HG02943 (cell line): ENCODE measurements at regions not wholly inside any gene's neighbourhood (a gene's known extent, or its start where the extent isn't known, plus 50 kb on each side); places are given as distances from the start of the nearest gene placed in this dataset.

ENCODE experiments used
- ATAC-seq: cut with Tn5 transposase; IDR thresholded peaks from one replicate; pipeline ENCODE4 v1.9.1; 2021; ENCODE audit warnings: mild to moderate bottlenecking, low read depth, moderate library complexity; ENCODE audit not compliant: unreplicated experiment

DNA sequence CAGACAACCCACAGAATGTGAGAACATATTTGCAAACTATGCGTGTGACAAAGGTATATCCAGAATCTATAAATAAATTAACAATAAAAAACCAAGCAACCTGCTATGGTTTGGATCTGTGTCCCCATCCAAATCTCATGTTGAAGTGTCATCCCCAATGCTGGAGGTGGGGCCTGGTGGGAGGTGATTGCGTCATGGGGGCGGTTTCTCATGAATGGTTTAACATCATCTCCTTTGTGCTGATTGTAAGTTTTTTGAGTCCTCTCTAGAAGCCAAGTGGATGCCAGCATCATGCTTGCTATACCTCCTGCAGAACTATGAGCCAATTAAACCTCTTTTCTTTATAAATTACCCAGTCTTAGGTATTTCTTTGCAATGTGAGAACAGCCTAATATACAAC is 335.4 kb downstream of the MAN2A1 start:
- ATAC-seq: no peak

DNA sequence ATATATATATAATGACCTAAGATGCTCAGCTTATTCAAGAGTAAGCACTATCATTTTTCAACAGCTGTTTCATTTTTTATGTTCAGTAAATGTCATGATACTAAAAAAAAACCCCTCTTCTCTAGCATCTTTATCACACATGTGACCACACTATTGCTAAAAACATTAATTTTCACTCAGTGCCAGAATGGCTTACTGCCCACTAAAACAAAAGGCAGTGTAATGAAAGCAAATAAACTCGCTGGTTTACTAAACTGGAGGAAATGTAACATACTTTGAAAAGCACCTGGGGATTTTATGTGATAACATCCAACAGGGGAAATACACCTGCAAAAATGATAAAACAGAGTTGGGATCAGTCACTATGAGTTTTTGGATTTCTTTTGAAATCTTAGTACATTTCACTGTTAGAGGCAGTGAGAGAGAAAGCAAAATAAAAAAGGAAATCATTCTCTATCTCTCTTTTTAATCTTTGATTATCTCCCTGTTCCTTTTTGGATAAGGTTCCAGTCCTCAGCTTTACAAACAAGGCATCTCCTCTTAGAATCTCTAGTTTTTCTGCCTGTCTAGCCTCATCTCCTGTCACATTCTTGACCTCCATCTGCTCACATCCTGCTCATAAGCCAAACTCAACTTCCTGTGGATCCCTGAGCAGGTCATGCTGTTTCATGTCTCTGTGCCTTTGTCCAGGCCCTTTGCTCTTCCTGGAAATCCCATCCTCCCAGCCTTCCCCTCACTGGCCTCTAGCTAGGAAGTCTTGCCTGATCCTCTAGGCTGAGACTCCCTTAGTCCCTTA is 338.0 kb downstream of the MAN2A1 start:
- ATAC-seq: no peak

DNA sequence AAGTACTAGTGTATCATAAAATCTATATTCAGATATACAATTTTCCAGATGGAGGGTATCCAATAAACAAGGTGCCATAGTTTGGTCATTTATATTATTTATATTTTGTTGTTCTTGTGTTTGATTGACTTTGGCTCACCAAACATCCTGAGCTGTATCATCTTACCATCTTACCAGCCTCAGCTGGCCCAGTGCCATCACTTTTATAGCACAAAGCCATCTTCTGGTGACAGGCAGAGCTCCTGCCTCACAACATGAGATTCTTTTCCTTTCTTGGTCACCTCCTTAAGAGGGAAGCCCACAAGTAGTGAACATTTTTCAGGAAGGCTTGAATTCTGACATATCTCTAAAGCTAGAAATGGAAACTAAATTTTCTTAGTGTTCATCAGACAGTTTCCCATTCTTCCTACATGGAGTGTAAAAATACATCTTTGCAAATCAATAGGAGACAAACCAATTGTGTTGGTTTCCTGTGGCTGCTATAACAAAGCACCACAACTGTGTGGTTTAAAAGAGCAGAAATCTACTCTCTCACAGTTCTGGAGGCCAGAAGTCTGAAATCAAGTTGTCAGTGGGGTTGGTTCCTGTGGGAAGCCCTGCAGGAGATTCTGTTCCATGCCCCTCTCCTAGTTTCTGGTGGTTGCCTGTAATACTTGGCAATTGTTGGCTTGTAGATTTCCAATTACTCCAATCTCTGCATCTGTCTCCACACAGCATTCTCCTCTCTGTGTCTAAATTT is 341.8 kb downstream of the MAN2A1 start:
- ATAC-seq: no peak

DNA sequence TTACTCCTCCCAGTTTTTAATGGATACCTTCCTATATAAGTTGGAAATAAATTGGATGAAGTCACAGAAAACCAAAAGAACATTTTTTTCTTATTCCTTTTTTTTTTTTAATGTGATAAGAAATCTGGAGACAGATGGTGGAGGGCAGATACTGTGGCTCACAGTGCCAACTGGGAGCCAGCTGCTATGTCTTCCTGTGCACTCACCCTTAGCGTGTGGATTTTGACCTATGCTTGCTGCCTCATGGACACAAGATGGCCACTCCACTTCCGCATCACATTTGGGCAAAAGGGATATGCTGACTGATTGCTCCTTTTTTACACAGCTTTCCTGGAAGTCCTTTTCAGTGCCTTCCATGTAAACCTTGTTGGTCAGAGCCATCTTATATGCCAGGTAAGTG is 342.6 kb downstream of the MAN2A1 start:
- no peak for ATAC-seq

DNA sequence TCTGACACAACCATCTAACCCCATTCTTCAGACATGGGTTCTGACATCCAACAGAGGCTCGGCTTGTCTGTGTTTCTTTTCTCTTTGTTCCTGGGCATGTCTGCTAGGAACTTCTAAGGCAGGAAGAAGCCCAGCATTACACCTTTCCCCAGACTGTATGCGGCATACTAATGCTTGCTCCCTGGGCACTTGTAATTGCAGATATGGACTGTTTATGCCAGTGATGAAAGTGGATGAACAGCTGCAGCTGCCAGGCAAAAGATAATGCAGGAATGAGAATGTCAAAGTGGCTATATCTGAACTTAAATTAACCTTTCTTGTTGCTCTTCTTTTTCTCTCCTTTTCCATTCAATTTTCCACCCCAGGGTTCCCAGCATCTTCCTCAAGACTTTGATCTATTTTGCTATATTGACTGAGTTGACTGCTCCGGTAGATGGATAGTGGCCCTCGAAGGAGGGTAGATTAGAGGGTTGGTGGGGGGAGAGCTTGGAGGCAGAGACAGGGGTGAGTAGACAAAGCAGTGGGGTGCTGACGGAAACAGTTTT is 344.4 kb downstream of the MAN2A1 start:
- no peak for ATAC-seq

DNA sequence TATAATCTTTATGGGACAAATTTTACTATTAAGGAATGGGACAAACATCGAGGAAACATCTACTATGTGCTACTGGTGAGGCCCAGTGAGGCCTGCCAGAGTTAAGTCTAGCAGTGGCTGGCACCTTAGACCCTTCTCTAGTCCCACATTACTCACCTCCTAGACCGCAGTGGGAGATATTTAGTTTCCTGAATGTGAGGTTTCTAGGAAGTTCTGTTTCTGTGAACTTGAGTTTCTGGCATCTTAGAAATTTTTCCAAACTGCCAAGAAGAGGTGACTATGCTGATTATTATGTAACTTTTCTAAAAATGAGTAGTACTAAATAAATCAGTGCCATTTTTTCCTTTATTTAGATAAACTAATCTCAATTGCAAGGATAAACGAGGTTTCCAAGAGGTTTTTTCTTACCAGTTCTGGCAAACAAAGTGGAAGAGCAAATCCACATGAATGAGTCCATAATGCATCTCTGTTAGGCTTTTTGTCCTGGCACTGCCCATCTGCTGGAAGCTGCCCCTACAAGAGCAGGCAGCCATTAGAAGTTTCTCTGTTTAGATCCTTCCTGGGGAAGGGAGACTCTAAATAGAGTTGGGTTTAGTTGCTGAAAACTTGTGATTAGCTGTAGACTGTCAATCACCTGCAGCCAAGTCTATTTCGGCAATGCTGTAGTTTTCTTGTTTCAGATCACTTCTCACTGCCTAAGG is 348.7 kb downstream of the MAN2A1 start:
- ATAC-seq: no peak

DNA sequence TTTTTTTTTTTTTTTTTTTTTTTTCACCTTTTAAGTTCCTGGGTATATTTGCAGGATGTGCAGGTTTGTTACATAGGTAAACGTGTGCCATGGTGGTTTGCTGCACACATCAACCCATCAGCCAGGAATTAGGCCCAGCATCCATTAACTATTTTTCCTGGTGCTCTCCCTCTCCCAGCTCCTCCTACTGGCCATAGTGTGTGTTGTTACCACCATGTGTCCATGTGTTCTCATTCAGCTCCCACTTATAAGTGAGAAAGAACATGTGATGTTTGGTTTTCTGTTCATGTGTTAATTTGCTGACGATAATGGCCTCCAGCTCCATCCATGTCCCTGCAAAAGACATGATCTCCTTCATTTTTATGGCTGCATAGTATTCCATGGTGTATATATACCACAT is 350.5 kb downstream of the MAN2A1 start:
- ATAC-seq: no peak

DNA sequence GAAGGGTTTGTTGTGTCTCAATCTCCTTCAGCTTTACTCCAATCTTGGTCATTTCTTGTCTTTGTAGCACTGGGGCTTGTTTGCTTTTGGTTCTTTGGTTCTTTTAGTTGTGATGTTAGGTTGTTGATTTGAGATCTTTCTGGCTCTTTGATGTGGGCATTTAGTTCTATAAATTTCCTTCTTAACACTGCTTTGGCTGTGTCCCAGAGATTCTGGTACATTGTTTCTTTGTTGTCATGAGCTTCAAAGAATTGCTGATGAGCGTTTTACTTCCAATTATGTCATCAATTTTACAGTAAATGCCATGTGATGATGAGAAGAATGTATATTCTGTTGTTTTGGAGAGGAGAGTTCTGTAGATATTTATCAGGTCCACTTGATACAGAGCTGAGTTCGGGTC is 353.3 kb downstream of the MAN2A1 start:
- no peak for ATAC-seq

DNA sequence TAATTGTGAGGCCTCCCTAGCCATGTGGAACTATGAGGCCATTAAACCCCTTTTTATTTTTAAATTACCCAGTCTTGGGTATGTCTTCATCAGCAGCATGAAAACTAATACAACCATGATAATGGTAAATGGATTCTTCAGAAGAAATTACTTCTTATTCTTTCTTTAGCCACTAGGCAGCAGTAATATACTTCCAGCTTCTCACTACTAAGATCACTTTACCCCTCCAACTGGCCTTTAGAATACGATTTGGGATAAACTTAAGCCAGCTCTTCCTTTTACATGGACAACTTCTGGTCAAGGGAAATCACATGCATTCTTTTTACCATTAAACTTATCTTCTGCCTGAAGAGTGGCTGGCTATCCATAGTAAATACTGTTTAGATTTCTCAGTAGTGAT is 355.4 kb downstream of the MAN2A1 start:
- no peak for ATAC-seq

DNA sequence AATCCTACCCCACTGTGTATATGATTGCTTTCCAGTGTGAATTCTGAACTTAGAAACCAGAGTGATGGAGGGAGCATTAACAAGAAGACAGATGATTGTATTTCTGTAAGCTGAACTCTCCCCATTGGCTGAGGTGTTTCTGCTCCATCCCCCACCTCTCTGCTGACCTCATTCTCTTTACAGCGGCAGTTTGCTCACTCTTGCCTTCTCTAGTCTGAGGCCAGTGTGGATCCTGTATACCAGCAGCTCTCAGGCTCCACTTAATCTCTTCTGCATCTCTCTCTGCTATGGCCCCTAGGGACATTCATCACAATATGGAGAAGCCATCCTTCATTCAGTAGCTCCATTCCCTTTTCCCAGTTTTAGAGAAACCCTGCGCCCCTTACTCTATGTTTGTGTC is 358.8 kb downstream of the MAN2A1 start:
- no peak for ATAC-seq

DNA sequence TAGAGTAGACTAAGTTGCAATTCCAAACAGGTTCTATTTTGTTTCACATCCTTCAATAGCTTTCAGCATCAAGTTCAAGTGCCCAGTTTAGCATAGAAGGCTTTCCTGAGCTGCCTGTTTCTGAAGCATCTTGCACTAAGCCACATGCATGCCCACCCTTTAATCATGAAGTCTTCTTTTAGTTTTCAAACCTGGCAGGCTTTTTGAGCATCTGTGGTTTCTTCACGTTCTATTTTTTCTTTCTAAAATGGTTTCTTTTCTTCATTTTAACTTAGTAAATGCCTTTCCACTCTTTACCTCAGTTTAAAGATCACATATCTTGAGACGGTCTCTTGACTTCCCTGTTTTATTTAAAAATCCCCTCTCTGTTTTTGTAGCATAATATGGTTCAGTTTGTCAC is 360.1 kb downstream of the MAN2A1 start:
- ATAC-seq: no peak

DNA sequence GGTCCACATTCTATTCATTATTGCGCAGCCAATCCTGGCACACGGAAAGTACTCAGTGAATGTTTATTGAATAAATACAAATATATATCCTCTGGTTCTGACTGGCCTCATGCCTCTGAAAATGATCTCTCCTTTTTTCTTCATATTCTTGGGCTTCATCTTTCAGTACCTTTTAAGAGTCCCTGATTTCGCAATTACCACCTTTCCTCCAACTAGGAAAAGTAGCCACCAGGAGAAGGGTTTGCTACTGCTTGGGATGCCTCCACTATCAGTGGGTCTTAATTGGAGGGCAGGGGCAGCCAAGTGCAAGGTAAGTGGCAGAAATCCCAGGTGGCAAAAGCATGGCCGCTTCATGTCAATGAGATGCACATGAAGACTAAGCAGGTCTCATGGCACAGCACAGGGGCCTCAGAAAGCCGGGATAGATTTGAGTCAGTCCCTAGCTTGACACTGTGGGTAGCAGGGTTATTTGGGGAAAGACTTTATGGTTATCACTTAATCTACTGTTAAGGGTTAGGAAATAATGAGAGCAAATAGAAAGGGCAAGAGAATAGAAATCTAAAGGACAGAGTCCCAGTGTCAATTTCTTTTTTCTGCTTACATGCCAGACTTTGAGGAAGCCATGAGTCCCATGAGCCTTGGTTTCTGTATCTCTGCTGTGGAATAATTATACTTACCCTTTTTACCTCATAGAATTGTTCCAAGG is 361.1 kb downstream of the MAN2A1 start:
- no peak for ATAC-seq

DNA sequence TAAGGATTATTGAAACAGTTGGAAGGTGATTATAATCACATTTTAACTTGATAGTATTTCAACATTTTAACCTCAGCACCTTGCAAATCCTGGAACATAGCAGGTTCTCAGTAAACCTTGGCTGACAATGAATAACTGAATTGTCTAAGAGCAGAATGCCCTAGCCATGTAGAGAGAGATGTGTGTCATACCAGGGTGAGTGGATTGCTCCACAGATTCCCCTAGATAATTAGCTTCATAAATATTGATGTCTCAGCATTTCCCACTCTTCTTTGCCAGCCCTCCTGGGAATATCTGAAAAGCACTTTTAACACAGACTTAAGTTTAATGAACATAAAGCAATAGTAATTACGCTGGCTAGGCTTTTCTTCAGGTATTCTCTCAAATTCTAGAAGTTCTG is 363.5 kb downstream of the MAN2A1 start:
- no peak for ATAC-seq

DNA sequence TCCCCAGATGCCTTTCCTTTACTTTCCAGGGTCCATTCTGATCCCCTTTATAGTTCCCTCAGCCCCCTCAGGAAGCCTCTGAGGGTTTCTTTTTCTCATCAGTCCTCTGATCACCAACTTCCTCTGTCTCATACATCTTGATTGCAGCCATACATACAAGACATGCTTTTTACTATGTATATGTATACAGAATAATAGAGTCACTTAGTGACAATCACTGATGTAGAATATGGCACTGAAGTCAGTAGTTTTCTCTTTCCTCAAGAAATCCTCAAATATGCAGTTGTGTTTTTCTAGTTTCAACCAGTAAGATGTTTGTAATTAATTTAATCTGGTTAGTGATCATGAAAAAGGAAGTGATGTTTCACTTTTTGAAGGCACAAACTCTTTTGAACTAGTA is 364.1 kb downstream of the MAN2A1 start:
- ATAC-seq: no peak

DNA sequence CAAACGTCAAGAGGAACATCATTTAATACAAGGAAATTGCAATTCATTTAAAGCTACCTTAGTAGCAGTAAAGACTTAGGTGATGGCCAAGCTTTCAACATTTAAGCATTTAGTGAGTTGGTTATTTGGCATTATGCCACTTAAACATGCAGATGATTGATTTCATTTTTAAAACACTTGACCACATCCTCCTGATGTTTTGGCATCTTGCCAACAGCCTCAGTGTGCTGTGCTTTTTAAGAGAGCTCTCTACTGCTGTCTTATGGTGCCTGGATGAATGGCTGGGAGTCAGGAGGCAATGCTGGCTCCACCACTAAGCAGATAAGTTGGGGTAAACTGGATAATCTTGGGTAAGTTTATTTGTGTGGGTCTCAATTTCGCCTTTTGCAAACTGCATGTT is 364.5 kb downstream of the MAN2A1 start:
- ATAC-seq: peak; percentile 82

DNA sequence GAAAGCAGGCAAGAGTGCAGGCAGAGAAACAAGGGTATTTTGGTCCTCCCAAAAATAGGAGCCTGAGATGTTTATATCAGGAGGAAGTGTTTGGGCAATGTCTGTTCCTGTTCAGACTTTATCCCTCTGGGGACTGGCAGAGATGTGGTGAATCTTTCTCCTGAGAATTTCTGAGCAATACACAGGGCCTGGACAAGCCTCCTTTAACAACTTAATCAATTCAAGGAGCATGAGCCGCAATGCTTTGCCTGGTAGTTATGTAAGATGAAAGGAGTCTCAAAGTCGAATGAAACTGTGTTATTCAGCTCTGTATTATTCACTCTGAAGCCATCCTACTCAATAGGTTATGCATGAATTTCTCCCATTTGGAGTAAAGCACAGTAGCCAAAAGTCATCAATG is 365.6 kb downstream of the MAN2A1 start:
- no peak for ATAC-seq

DNA sequence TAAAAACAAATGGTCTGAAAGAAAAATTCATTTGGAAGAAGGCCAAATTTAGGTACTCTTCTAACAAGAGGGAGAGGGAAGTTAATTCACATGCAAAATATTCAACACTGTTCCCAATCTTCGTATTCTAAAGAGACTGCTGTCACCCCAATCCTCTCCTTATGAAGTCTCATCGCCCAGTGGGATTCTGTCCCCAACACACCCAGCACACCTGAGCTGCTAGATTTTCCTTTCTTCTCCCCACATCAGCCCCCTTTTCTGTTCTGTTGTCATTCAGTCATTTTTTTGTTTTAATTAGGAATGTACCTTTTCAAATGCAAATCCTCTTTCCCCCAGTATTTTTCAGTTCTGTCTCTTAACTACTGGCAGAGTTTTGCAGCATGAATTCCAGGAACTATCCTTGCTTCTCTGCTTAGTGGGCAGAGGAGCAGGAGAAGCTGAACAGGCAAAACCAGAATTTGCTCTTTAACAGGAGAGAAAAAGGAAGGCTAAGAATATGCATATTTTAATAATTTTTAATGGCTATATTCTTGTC is 366.9 kb downstream of the MAN2A1 start:
- ATAC-seq: no peak

DNA sequence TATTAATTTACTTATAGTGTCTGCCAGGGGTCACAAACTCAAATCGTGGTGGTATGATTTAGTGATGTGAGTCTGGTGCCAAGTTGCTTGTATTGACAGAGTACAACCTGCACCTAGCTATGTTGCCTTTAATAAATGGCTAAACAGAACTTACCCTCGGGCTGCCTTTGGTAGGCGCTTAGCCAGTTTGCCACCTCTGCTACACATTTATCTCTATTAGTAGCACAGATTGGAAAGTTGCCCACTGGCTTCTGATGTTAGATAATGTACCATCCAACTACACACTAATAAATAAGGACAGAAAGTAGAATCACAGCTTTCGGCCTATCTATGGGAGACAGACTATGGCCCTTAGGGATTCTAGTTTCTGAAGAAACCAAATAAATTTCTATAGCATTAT is 368.4 kb downstream of the MAN2A1 start:
- ATAC-seq: no peak

DNA sequence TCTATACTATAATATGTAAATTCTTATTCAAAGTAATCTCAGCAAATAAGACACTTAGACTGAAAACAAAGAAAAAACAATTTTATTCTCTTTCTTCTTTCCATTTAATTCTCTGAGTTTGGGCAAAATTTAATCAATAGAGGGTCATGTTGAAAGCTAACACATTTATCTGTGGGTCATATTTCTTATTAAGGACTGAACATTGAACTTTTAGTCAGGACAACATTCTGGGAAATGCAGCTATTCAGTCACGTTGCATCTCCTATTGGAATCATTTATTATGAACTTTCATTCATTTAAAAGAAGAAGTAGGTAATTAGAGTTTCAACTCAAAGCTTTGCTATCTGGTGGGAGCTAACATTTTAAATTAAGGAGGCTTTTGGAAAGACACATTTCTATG is 372.5 kb downstream of the MAN2A1 start:
- ATAC-seq: no peak
